ENCODE measurements at regions not wholly inside any gene's neighbourhood (a gene's known extent, or its start where the extent isn't known, plus 50 kb on each side); places are given as distances from the start of the nearest gene placed in this dataset.

GRCh38 chr12:63317880-63318279 is 166.9 kb upstream of the AVPR1A start:
- no peaks in the 10 kb centered on the region for H3K4me1 Mint-ChIP-seq (ENCODE audit: low read depth, unreplicated experiment)
- POLR2A ChIA-PET, result no interaction called here

GRCh38 chr12:63317286-63317846 is 166.4 kb upstream of the AVPR1A start:
- Histone ChIP-seq H3K4me1 (no peaks in the 10 kb centered on the region), H3K4me3 (ENCODE audit: low read depth, low read length) (no peak overlapping the region), H3K27me3 (replicated peaks; ENCODE audit: control insufficient read depth, insufficient read depth, low read length) (no peaks in the 10 kb centered on the region), H3K9me3 (no peaks in the 10 kb centered on the region), H3K36me3 (ENCODE audit: control insufficient read depth, insufficient read depth, low read length) (no peaks in the 10 kb centered on the region)
- ChIA-PET CTCF (no interaction called here), POLR2A (no interaction called here)
- intact Hi-C loops (cut with micrococcal nuclease; ENCODE audit: unreplicated experiment), result loop anchor here (5.0 kb wide), 1 partner anchor 215 kb away; no protein-coding TSS in a partner anchor
- no peaks in the 10 kb centered on the region for H3K27me3 Mint-ChIP-seq (ENCODE audit: insufficient read depth, unreplicated experiment)
- no peak overlapping the region for H3K27ac Mint-ChIP-seq (ENCODE audit: unreplicated experiment)
- no peak overlapping the region for H3K4me3 Mint-ChIP-seq (ENCODE audit: unreplicated experiment)
- no peak for DNase-seq
- TF ChIP-seq CTCF (IDR thresholded peaks at IDR 0.05; ENCODE audit: insufficient read depth in 1 of 2, low read depth in 1 of 2, low read length in 1 of 2, severe bottlenecking in 1 of 2, unreplicated experiment in 1 of 2), result no peak
- H3K36me3 Mint-ChIP-seq (ENCODE audit: insufficient read depth, unreplicated experiment), result no peaks in the 10 kb centered on the region
- H3K4me1 Mint-ChIP-seq (ENCODE audit: low read depth, unreplicated experiment), result no peaks in the 10 kb centered on the region
- no peaks in the 10 kb centered on the region for H3K9me3 Mint-ChIP-seq (ENCODE audit: unreplicated experiment)
- no TSS peak for BruUV-seq (replicated peaks)

More at GRCh38 chr12:63317880-63318279, 166.9 kb upstream of the AVPR1A start:
- Mint-ChIP-seq H3K27ac (ENCODE audit: unreplicated experiment) (no peak overlapping the region), H3K27me3 (ENCODE audit: insufficient read depth, unreplicated experiment) (no peaks in the 10 kb centered on the region), H3K9me3 (ENCODE audit: unreplicated experiment) (no peaks in the 10 kb centered on the region), H3K36me3 (ENCODE audit: insufficient read depth, unreplicated experiment) (no peaks in the 10 kb centered on the region), H3K4me3 (ENCODE audit: unreplicated experiment) (no peak overlapping the region)
- Histone ChIP-seq H3K9me3 (no peaks in the 10 kb centered on the region), H3K27me3 (replicated peaks; ENCODE audit: control insufficient read depth, insufficient read depth, low read length) (no peaks in the 10 kb centered on the region), H3K36me3 (ENCODE audit: control insufficient read depth, insufficient read depth, low read length) (no peaks in the 10 kb centered on the region), H3K4me1 (no peaks in the 10 kb centered on the region), H3K4me3 (ENCODE audit: low read depth, low read length) (no peak overlapping the region)
- CTCF ChIA-PET, result no interaction called here
- no TSS peak for BruUV-seq (replicated peaks)
- TF ChIP-seq CTCF (IDR thresholded peaks at IDR 0.05; ENCODE audit: insufficient read depth in 1 of 2, low read depth in 1 of 2, low read length in 1 of 2, severe bottlenecking in 1 of 2, unreplicated experiment in 1 of 2), result no peak
- no peak for DNase-seq
- intact Hi-C loops (cut with micrococcal nuclease; ENCODE audit: unreplicated experiment), result loop anchor here (5.0 kb wide), 1 partner anchor 216 kb away; no protein-coding TSS in a partner anchor

DNA sequence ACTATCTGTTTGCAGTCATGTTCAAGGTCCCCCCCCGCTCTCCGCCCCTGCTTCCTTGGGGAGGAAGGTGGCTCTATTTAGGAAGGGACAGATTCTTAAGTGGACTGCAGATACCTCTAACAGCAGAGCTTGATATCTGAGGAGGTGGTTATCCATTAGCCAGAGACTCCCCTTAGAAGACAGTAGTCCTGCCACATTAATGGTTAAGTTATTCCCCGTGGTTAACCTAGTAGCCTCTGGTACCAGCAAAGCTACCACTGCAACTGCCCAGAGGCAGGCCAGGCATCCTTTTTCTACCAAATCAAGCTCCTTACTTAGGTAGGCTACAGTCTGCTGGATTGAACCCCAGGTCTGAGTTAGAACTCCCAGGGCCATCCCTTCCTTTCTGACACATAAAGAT is 162.1 kb upstream of the AVPR1A start:
- CTCF ChIA-PET, result no interaction called here
- H3K27me3 Mint-ChIP-seq (ENCODE audit: insufficient read depth, unreplicated experiment), result peaks cover 5% of the 10 kb centered on the region
- Histone ChIP-seq H3K4me1 (no peaks in the 10 kb centered on the region), H3K9me3 (no peaks in the 10 kb centered on the region), H3K27me3 (replicated peaks; ENCODE audit: control insufficient read depth, insufficient read depth, low read length) (no peaks in the 10 kb centered on the region), H3K36me3 (ENCODE audit: control insufficient read depth, insufficient read depth, low read length) (no peaks in the 10 kb centered on the region), H3K4me3 (ENCODE audit: low read depth, low read length) (no peak overlapping the region)
- no peaks in the 10 kb centered on the region for H3K4me1 Mint-ChIP-seq (ENCODE audit: low read depth, unreplicated experiment)
- H3K27ac Mint-ChIP-seq (ENCODE audit: unreplicated experiment), result no peak overlapping the region
- no peak overlapping the region for H3K4me3 Mint-ChIP-seq (ENCODE audit: unreplicated experiment)
- no peak for TF ChIP-seq CTCF (IDR thresholded peaks at IDR 0.05; ENCODE audit: insufficient read depth in 1 of 2, low read depth in 1 of 2, low read length in 1 of 2, severe bottlenecking in 1 of 2, unreplicated experiment in 1 of 2)
- POLR2A ChIA-PET, result no interaction called here
- DNase-seq, result no peak
- H3K36me3 Mint-ChIP-seq (ENCODE audit: insufficient read depth, unreplicated experiment), result no peaks in the 10 kb centered on the region
- H3K9me3 Mint-ChIP-seq (ENCODE audit: unreplicated experiment), result no peaks in the 10 kb centered on the region
- no TSS peak for BruUV-seq (replicated peaks)
- intact Hi-C loops (cut with micrococcal nuclease; ENCODE audit: unreplicated experiment), result no loop called here

Data from Caco-2 (cell line).